Urothelium cell line (cell line): ENCODE measurements at regions not wholly inside any gene's neighbourhood (a gene's known extent, or its start where the extent isn't known, plus 50 kb on each side); places are given as distances from the start of the nearest gene placed in this dataset.
A peak's percentile ranks its signal among the peaks of the same experiment; 100 is the strongest.
"Not testable (repeated sequence)": the region's sequence is repeated elsewhere in the genome, so short reads cannot be mapped to it uniquely, and the experiment has no call there.

Experiments
- DNase-seq: peaks from one replicate; pipeline ENCODE4 v3.0.0; 2011; ENCODE audit warnings: low spot score, mixed read lengths
- FAIRE-seq: peaks from 2 replicates; lab custom pipeline; 2011; peaks lifted over from hg19 to GRCh38; lab: Jason Lieb, UNC

DNA sequence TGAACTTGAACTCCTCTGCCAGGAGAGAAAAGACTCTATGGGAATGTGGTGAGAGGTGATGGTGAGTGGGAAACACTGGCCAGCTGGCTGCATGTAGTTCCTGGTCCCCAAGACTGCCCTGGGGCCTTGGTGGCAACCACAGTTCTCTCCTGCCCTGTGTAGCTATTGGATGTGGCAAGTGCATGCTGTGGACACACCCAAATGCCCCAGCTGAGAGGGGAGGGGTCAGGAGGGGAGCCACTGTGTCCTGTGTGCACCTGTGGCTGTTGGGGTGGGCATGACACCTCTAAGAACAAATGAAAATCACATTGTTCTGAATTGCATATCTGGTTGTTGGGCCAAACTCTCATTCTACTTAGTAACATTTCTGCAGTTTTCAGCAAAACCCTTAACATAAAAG is 409.6 kb downstream of the NSUN3 start:
- DNase-seq (no peak), FAIRE-seq (no peak)

GRCh38 chr3:94481226-94481898 is 418.5 kb downstream of the NSUN3 start:
- DNase-seq (no peak), FAIRE-seq (no peak)

DNA sequence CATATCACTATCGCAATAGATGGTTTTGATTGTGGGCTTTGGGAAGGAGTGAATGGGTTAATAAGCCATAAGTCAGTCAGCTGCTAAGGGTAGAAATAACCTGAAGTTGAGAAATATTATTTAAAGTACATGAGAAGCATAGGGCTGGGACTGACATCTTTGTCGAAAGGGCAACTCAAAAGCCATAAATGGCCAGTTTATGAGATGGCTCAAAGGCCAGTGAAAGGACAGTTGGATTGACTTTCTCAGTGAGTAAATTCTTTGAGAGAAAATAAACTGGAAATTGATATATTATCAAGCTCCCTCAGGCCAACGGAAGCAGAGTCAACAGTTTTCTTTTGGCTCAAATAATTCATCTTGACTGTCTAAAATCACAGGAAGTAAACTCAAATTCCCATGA is 419.8 kb downstream of the NSUN3 start:
- FAIRE-seq (no peak), DNase-seq (no peak)

DNA sequence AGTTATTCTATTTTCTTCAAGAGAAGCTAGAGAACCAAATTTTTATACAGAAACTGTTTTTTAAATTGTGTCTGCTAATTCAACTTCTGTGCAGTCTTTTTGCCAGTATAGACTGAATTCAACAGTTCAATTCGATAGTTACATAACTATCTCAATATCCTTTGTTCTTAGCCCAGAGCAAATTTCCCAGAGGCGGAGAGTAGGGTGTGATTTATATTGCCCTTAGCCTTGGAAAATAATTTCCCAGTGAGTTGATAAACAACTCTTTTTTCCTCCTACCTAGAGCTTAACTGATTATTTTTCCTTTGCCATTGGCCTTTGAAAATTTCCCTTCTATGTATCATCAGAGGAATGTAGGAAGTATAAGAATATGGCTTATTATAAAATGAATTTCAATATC is 420.5 kb downstream of the NSUN3 start:
- no peak for DNase-seq
- no peak for FAIRE-seq

GRCh38 chr3:94494992-94495391 is 432.1 kb downstream of the NSUN3 start:
- DNase-seq (no peak), FAIRE-seq (no peak)

DNA sequence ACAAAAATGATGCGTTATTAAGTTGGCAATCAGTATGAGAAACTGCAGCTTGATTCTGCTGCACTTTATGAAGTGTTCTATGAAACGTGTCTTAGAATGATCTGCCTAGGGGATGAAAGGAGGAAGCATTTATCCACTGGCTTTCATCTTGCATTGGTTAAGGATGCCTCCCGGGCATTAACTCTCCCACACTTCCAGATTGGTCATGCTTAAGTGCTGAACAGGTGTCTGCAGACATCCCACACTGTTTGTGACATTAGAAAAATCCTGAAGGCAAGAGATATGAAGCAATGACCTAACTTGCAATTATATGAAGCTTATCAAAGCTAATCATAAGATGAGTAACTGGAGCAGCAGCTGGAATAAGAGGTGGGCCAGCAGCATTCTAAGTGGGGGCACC is 437.3 kb downstream of the NSUN3 start:
- DNase-seq: no peak
- FAIRE-seq: no peak

DNA sequence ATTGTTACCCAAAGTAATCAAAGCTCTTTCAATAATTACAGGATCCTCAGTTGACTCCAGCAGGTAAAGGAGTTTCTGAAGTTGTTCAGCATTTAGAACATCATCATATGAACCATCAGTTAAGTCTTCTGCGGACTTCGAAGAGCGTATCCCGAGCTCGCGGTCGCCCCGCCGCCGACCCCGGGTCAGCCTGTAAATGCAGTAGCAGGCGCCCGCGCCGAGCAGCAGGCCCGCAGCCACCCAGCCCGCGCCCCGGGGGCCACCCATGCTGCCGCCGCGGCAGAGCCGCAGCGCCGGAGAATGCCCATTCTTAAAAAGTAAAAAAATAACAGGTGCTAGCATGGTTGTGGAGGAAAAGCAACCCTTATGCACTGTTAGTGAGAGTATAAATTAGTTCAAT is 444.5 kb downstream of the NSUN3 start:
- DNase-seq: not testable (repeated sequence)
- peak; percentile 73 for FAIRE-seq

GRCh38 chr3:94512876-94513275 is 450.0 kb downstream of the NSUN3 start:
- FAIRE-seq (no peak), DNase-seq (no peak)

DNA sequence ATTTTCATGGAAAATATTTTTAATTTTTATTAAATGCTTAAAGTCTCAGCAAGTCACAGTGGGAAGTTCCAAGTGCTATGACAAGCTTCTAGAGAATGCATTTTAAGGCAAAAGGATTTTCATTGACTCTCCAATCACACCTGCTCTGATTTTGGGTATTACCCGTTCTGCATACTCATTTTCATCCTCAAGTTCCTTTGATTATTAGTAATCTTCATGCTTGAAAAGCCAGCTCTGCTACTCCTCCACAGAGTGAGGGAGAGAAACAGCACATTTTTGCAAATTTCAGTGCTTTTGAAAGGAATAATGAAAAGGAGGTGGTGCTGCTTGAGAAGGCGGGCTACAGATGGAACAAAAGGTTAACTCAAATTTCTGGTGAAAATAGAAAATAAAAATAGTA is 450.7 kb downstream of the NSUN3 start:
- no peak for FAIRE-seq
- DNase-seq: no peak

DNA sequence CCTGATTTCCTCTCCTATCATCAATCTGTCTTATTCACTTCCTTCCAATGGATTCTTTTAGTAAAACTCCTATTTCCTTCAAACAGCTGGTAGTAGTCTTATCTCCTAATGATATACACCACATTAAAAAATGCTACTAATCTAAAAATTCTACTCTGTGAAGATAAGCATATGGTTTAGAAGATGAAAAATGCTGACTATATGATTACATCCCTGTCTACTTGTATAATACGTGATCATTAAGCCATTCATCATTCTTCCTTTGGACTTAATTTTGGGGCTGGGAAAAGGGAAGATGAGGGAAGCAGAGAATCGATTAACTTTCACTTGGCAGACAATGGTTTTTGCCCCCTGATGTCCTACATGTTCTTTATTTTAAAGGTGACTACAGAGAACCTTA is 453.1 kb downstream of the NSUN3 start:
- FAIRE-seq: no peak
- no peak for DNase-seq

GRCh38 chr3:94520364-94520763 is 457.5 kb downstream of the NSUN3 start:
- no peak for FAIRE-seq
- DNase-seq: no peak

GRCh38 chr3:94522488-94522887 is 459.6 kb downstream of the NSUN3 start:
- no peak for DNase-seq
- no peak for FAIRE-seq

GRCh38 chr3:94524102-94524919 is 461.4 kb downstream of the NSUN3 start:
- DNase-seq (no peak), FAIRE-seq (no peak)

GRCh38 chr3:94525043-94525442 is 462.2 kb downstream of the NSUN3 start:
- DNase-seq: peak; percentile 10
- FAIRE-seq: peak; percentile 90

DNA sequence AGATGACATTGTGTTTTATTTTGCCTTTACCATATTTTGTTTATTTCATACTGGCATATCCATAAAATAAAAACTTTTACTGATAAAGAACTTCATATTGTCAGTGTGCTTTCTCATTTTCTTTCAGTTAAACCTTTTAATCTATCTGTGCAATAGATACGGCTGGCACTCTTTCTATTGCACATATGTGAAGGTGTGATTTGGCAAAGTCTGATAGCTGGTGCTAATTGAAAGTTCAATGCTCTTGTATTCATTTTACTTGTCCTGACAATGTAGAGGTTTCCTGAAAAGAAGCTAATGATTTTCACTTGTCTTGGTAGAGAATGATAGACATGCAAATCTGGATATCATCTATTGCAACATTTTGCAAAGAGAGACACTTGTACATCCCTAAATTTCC is 467.0 kb downstream of the NSUN3 start:
- FAIRE-seq: no peak
- DNase-seq: no peak

DNA sequence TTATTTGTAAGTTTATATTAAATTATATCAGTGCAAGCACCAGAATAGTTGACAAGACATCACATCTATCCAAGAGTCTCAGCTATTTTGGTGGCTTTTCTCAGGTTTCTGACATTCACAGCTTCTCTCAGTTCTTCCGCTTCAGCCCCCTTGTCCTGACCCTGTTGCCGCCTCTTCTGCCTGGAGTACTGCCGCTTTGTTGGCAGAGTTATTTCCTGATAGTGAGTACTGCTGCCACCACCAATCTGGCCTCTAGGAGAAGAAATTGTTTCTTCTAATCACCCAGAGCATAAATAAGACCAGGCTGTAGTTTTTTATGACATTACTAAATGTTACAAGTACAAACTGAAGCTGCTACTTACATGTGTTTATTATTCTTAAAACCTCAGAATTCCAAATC is 470.1 kb downstream of the NSUN3 start:
- FAIRE-seq (no peak), DNase-seq (no peak)

DNA sequence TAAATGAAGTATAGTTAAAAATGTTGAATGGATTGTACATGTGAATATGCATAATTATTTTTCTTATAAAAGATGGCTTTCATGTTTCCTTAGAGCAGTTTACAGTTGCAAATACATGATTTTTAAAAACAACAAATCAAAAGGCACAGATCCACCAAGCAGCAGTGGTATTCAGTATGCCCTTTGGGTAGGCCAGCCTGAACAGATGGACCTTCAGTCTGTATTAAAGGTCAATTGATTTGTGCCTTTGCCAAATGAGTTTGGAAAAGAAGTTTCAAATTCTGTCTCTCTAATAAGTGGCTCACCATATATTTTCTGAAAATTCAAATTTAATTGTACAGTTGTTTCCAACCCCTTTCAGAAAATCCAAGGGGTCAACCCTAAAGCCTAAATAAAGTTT is 477.1 kb downstream of the NSUN3 start:
- no peak for DNase-seq
- FAIRE-seq: no peak

GRCh38 chr3:94543161-94543560 is 480.3 kb downstream of the NSUN3 start:
- no peak for DNase-seq
- FAIRE-seq: no peak

DNA sequence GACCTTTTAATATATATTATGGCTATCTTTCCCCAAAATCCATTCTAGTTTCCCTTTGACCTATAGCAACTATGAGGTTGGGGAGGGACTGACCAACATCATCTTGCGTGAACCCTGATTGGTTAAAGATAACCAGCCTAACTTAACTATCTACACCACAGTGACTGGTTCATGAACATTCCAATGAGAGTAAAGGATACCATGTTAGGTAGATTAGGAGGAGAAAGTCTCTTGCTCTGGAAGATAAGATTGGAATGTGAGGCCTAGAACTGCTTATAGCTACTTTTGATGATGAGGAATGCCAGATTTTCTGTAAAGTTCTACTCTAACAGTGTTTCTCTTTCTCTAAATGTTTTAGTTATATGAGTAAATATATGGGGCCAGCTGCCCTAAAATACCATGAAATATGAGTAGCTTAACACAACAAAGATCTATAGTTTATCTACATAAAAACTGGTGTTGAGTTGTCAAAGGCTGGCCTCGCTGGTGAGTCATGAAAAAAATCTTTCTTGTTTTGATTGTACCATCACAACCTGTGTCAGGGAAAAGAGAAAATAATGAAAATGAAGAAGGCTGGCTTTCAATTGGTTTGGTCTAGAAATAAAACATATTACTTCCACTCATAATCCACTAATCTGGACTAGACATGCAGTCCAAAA is 481.4 kb downstream of the NSUN3 start:
- FAIRE-seq: no peak

DNA sequence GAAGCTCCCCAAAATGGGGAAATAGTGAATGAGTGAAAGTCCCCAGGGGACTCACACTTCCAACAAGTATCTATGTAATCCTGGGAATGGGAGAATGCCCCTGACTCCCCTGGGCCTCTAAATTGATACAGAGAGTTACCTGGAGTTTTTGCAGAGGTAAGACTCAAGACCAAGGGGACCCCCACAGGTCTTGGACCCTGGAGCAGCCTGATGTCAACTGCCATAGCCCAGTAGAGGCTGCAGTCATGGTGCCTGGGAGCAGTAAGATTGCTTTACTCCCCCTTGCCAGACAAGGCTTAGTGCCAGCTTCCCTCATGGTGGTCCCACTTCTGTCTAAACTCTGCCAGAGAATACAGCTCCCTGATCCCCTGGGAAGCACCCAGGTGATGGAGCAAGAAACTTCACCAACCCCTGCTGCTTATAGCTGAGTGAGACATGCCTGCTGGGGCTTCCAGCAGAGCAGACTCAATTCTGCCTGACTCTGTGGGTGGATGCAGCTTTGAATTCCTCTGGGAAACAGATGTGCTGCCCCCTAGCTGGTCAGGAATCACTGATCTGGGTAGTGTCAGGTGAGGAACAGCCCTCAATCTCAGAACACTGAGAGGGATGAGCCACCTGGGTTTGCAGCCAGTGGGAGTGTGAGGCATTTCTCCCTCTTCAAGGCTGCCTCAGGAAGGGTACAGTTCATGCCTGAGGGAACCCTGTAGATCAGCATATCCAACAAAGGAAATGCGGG is 485.9 kb downstream of the NSUN3 start:
- DNase-seq (no peak), FAIRE-seq (no peak)

More for the DNA sequence above, 481.4 kb downstream of the NSUN3 start:
- DNase-seq: no peak

- DNase-seq: no peak
Observed at GRCh38 chr3:94561094-94561493, 498.2 kb downstream of the NSUN3 start.

More at GRCh38 chr3:94561094-94561493, 498.2 kb downstream of the NSUN3 start:
- no peak for FAIRE-seq
